ENCODE measurements at regions not wholly inside any gene's neighbourhood (a gene's known extent, or its start where the extent isn't known, plus 50 kb on each side); places are given as distances from the start of the nearest gene placed in this dataset.

DNA sequence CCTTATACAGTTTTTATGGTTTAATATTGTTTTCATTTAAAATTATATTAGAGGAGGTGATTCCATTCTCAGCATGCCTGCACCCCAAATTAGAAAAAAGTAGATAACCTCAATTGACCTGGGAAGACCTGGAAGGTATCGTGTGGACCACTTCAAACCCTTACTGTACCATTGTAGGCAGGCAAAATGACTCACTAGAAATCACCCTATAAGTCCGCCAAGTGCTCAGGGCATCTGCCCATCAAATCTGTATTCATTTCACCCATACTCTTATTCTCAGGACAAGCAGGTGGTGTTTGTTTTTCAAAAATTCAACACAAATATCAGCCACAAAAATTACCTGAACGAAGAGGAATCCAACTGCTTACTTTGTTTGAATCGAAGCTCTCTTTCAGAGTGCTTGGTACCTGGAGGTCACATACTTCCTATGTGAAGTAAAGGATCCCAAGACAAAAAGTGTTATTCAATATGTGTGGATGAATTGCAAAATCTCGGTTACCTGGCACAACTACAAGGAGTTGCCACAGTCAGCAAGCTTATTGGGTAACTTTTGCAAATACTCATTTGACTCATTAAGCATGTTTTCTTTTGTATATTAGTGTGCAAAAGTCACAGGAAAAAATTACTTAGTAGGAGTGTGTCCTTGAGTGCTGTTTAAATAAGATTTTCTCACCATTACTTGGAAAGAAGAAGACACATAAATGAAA lies 216.2 kb downstream of the ENC1 start:
- in situ Hi-C loops (cut with MboI), result no loop called here
- SMC1A ChIA-PET (ENCODE audit: uncharacterized antibody, unreplicated experiment), result interaction anchor here (0.7 kb wide), 1 partner anchor 53 kb away, joined by 3 read pairs; no protein-coding TSS in a partner anchor
- 10% methylated on average over 5 of the region's 5 CpGs for WGBS (ENCODE audit: insufficient coverage, insufficient replicate concordance, low lambda C conversion rate, missing lambda C conversion rate)
- POLR2A ChIA-PET, result no interaction called here
- no peak for FAIRE-seq
- Histone ChIP-seq H3K9me3 (replicated peaks; ENCODE audit: control insufficient read depth, insufficient read depth, low read length) (no peaks in the 10 kb centered on the region; the same call in 2 of the 3 replicates), H3K9ac (ENCODE audit: control insufficient read depth, insufficient read depth, low read length) (no peak overlapping the region), H3K79me2 (ENCODE audit: control insufficient read depth, insufficient read depth, low read length) (no peaks in the 10 kb centered on the region), H3K27me3 (replicated peaks in 1 of 2; ENCODE audit: control insufficient read depth in 2 of 2, insufficient read depth in 2 of 2, low read length in 1 of 2) (no peaks in the 10 kb centered on the region), H4K20me1 (ENCODE audit: control insufficient read depth, insufficient read depth) (no peaks in the 10 kb centered on the region), H3K36me3 (ENCODE audit: control insufficient read depth in 2 of 2, insufficient read depth in 2 of 2, low read length in 1 of 2) (no peaks in the 10 kb centered on the region), H2AFZ (ENCODE audit: control insufficient read depth, low read depth, low read length) (no peak overlapping the region), H3K27ac (ENCODE audit: control insufficient read depth, insufficient read depth) (no peak overlapping the region), H3K4me3 (no peak overlapping the region), H3K4me2 (ENCODE audit: control insufficient read depth, insufficient read depth) (no peak overlapping the region), H3K4me1 (ENCODE audit: control insufficient read depth, insufficient read depth, low read length) (no peaks in the 10 kb centered on the region)
- intact Hi-C loops (cut with micrococcal nuclease; ENCODE audit: unreplicated experiment), result no loop called here
- ATAC-seq, result no peak
- no peak for TF ChIP-seq DPF2 (IDR thresholded peaks at IDR 0.05)
- no peak for TF ChIP-seq JUND (IDR thresholded peaks at IDR 0.05; ENCODE audit: low read depth, low read length)
- TF ChIP-seq HDGF (IDR thresholded peaks at IDR 0.05), result no peak
- TF ChIP-seq BCL11A (IDR thresholded peaks at IDR 0.05; ENCODE audit: low read depth, low read length), result no peak
- TF ChIP-seq FOS (IDR thresholded peaks at IDR 0.05; ENCODE audit: borderline replicate concordance, extremely low read depth, insufficient read length), result no peak
- TF ChIP-seq CREM (IDR thresholded peaks at IDR 0.05; ENCODE audit: low read depth), result no peak
- TF ChIP-seq, protein P1, sequence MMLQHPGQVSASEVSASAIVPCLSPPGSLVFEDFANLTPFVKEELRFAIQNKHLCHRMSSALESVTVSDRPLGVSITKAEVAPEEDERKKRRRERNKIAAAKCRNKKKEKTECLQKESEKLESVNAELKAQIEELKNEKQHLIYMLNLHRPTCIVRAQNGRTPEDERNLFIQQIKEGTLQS (IDR thresholded peaks at IDR 0.05; ENCODE audit: borderline replicate concordance, extremely low read depth, low read depth, low read length), result no peak
- TF ChIP-seq NFIC (IDR thresholded peaks at IDR 0.05; ENCODE audit: low read depth, low read length), result no peak
- no peak for TF ChIP-seq CBFB (IDR thresholded peaks at IDR 0.05; ENCODE audit: low read depth)
- TF ChIP-seq, protein P2, sequence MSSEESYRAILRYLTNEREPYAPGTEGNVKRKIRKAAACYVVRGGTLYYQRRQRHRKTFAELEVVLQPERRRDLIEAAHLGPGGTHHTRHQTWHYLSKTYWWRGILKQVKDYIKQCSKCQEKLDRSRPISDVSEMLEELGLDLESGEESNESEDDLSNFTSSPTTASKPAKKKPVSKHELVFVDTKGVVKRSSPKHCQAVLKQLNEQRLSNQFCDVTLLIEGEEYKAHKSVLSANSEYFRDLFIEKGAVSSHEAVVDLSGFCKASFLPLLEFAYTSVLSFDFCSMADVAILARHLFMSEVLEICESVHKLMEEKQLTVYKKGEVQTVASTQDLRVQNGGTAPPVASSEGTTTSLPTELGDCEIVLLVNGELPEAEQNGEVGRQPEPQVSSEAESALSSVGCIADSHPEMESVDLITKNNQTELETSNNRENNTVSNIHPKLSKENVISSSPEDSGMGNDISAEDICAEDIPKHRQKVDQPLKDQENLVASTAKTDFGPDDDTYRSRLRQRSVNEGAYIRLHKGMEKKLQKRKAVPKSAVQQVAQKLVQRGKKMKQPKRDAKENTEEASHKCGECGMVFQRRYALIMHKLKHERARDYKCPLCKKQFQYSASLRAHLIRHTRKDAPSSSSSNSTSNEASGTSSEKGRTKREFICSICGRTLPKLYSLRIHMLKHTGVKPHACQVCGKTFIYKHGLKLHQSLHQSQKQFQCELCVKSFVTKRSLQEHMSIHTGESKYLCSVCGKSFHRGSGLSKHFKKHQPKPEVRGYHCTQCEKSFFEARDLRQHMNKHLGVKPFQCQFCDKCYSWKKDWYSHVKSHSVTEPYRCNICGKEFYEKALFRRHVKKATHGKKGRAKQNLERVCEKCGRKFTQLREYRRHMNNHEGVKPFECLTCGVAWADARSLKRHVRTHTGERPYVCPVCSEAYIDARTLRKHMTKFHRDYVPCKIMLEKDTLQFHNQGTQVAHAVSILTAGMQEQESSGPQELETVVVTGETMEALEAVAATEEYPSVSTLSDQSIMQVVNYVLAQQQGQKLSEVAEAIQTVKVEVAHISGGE (CRISPR knock-in tag; IDR thresholded peaks at IDR 0.05), result no peak
- no peak for TF ChIP-seq EGR1 (IDR thresholded peaks at IDR 0.05; ENCODE audit: borderline replicate concordance in 1 of 2, low read depth in 2 of 2, low read length in 2 of 2)
- no peak for TF ChIP-seq POLR2AphosphoS5 (IDR thresholded peaks at IDR 0.05; ENCODE audit: low read length)
- TF ChIP-seq ZNF274 (IDR thresholded peaks at IDR 0.05; ENCODE audit: insufficient read depth, insufficient read length), result no peak
- RAD21 ChIA-PET (ENCODE audit: unreplicated experiment), result no interaction called here
- no peak for DNase-seq (ENCODE audit: low read depth, low spot score)
- CTCF ChIA-PET, result no interaction called here
- BruUV-seq (replicated peaks), result no TSS peak
